ENCODE measurements at regions not wholly inside any gene's neighbourhood (a gene's known extent, or its start where the extent isn't known, plus 50 kb on each side); places are given as distances from the start of the nearest gene placed in this dataset.

DNA sequence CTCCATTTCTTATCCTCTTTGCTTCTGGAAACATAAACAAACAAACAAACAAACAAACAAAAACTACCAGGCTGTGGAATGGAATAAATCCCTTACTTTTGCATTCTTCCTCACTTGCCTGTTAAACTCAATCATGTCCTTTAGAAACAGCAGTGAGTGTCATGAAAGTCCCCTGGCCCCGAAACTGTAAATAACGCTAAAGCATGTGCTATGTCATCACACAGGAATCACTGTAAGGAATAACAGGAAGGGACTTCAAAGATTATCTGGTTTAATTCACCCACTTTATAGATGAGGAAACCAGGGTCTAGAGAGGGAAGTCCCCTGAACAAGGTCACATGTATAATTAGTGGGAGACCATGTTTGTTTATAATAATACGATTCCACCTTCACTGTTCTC, 159.4 kb upstream of the MEOX2 start:
- TF ChIP-seq POLR2A (IDR thresholded peaks at IDR 0.05), result no peak
- TF ChIP-seq, protein P1, sequence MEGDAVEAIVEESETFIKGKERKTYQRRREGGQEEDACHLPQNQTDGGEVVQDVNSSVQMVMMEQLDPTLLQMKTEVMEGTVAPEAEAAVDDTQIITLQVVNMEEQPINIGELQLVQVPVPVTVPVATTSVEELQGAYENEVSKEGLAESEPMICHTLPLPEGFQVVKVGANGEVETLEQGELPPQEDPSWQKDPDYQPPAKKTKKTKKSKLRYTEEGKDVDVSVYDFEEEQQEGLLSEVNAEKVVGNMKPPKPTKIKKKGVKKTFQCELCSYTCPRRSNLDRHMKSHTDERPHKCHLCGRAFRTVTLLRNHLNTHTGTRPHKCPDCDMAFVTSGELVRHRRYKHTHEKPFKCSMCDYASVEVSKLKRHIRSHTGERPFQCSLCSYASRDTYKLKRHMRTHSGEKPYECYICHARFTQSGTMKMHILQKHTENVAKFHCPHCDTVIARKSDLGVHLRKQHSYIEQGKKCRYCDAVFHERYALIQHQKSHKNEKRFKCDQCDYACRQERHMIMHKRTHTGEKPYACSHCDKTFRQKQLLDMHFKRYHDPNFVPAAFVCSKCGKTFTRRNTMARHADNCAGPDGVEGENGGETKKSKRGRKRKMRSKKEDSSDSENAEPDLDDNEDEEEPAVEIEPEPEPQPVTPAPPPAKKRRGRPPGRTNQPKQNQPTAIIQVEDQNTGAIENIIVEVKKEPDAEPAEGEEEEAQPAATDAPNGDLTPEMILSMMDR (IDR thresholded peaks at IDR 0.05), result no peak
